Fibroblast of skin of abdomen (primary cell): ENCODE measurements at regions not wholly inside any gene's neighbourhood (a gene's known extent, or its start where the extent isn't known, plus 50 kb on each side); places are given as distances from the start of the nearest gene placed in this dataset.

ENCODE experiments used
- DNase-seq: peaks from one replicate; pipeline ENCODE4 v3.0.0-alpha.2; 2013

GRCh38 chr10:47237316-47238260 lies 62.4 kb upstream of the GDF10 start:
- no peak for DNase-seq

DNA sequence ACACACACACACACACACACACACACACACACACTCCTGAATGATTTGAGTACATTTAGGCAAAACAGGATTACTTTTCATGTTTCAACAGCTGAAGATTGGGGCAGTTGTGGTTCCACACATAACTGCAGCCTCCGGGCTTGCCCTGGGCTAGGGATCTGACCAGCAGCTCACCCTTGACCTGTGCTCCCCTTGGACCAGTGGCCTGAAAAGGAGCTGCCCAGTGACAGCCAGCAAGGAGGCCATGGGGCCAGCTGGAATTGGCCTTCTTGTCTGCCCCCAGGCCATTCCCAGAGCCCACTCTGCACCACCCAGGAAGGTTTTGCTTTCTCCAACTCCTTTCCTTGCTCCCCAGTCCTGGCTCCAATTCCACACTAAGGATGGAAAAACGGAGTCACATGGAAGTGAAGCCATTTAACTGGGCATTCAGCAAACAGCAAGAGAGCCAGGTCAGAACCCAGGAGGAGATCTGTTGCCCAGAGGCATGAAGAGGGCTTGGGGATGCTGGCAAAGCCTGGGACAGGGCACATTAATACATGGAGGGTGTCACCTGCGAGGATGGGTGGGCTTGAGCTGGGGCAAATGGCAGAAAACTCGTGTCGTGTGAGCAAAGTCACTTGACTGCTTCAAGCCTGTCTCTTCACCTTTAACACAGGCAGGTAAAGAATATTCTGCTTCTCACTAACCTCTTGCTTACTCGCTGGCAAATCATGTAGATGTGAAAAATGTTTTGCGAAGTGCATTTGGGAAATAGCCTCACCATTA lies 61.5 kb upstream of the GDF10 start:
- DNase-seq: no peak

DNA sequence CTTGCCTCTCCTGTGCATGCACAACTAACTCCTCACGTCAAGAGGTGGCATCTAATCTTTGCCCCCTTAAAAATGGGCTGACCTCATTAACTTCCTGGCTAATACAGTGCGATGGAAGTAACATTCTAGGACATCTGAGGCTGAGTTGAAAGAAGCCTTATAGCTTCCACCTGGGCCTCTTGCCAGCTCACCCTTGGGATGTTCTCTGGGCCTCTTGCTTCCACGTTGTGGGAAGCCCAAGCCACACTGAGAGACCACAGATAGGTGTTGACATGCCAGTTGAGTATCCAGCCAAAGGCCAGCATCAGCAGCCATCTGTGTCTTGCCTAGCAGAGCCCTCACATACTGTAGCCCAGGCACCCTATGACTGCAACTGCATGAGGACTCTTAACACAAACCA lies 60.8 kb upstream of the GDF10 start:
- no peak for DNase-seq

- no peak for DNase-seq
Measured at GRCh38 chr10:47240173-47240572, 59.8 kb upstream of the GDF10 start.

- no peak for DNase-seq
Measured at GRCh38 chr10:47241256-47241655, 58.7 kb upstream of the GDF10 start.

DNA sequence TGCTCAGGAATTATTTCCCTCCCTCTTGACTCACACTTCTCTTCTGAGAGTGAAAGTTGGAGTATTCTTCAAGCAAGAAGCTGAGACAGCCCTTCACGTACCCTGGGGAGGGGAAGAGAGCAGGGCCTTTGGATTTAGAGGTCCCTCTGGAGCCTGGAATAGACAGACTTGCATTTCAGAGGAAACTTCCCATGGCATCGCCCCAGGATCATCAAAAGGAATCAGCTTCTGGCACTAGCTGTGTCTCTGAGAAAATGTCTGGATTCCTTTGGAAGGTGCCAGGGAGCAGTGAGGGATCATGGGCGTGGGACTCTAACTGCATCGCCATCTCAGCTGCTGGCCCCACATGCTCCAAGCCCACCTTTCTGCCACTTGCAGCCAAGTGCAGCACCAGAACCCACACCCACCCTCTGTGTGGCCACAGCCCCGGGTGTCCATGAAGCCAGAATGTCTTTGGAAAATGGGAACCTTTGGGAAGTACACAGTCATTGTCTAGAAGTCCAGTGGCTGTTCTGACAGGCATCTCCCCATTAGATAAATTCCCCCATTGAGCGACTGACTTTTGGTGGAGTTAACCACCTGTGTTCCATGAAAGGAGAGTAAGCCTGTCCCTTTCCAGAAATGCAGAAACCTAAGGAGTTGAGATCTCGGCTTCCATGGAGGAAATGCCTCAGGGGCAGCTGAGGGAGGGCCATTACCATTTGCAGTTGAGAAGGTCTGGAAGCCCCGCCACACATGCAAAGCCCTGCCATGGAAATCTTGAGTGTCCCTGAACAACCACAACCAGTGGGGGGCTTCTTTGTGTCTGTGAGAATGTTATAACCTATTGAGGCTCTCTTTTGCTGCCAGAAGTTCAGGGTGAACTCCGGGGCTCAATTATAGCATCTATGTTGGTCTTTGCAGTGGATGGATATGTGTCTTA lies 57.8 kb upstream of the GDF10 start:
- no peak for DNase-seq

DNA sequence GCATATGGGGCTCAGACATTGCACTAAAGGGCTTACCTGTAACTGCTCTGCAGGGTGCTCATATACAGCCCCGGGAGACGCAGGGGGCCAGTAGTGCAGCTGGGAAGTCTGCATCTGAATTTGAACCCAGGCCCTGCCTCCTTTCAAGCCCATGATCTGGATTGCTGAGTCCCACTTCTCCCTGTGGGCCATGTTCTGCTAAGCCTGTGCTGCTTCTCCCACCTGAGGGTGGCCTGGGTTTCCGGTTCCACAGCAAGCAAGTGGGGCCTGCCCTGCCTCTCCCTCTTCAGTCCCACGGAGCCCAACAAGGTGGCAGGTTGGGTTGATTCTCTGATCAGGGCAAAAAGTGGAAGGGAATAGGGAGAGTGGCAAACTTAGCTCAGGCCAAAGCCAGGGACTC lies 56.6 kb upstream of the GDF10 start:
- DNase-seq: no peak

DNA sequence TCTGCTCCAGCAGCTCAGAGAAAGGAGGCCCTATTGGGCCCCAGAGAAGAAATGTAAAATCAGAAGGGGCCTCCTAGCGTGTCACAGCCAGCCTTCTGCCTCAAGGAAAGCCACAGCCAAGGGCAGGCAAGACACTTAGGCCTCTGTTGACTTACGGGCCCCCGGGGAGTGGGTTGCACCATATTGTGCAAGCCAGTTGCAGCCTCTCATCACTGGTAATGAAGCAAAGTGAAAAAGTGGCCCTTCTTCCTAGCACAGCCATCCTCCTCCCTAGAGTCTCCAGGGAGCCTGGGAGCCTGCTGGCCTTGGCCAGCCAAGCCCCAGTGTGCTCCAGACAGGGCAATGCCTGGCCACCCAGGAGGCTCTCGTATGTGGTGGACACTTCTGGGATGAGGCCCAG lies 56.2 kb upstream of the GDF10 start:
- no peak for DNase-seq

DNA sequence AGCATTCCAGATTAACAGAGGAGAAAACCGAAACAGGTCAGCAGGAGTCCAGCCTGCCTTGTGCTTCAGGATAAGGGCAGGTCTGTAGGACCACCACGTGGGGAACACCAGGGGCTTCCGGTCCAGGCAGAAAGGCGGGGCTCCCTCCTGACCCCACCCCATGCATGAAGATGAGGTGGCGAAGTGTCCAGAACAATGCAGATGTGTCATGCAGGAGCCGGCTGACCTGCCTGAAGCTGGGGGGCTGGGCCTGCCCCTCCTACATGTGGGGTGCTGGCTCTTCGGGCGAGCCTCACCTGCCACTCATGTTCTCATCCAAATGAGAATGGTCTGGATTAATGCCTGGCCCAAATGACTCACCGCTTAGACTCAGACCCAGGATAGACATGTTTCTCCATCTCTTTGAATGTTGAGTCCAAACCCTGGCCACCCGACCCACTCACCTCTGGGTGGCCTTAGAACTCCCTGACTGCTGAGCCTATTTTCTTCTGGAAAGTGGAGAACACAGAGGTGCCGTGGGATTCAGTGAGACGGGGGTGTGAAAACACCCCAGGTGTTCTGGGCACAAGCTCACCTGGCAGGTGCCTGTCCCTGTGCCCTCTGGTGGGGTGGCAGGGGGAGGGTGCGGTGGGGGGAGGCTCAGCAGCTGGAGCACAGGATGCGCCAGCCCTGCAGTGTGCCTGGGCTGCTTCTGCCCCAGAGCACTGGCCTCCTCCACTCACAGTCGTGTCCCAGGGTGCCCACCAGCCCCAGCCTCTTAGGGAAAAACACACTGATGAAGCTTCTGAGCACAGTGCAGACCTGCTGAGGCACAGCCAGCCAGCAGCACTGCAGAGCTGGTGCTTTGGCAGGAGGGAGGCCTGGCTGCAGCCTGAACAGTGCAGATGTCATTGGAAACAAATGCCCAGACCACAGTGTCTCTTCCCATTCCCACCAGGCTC lies 55.2 kb upstream of the GDF10 start:
- DNase-seq: no peak

- no peak for DNase-seq
Measured at GRCh38 chr10:47245731-47246350, 54.2 kb upstream of the GDF10 start.

GRCh38 chr10:47246406-47247147 lies 53.4 kb upstream of the GDF10 start:
- DNase-seq: no peak

DNA sequence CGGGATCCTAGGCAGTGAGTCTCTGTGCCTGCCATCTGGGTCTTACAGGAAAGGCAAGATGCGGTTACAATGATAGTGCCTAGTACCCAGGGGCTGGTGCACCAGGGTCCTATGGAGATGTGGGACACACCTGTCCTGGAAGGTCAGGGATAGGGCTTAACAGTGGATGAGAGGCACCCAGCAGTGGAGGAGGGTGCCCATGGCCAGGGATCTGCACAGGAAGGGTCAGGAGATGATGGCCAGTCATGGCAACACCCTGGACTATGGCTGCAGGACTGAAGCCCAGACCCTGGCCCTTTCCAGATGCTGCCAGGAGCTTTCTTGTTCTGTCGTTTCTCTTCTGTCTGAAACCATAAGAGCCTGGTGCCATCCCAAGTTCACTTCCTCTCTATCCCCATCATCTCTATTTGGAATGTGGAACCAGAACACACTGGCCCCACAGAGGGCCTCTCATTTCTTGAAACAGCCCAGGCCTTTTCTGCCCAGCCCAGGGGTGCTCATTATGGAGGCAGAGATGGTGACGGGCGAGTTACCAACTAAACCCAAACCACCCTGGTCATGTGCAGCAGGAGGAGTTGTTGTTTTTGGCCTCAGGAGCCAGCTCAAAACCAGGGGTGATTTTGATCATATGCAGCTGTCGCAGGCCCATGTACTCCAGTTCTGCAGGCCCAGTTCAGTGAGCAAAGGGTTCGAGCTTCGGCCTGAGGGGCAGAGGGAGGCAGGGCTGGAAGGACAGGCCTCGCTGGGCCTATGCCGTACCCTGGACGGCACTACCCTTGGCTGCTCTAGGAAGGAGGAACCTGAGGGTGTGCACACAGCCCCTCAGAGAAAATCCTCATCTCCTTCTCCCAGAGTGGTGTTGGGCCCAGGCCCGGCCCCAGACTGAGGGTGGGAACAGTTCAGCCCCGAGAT lies 52.6 kb upstream of the GDF10 start:
- no peak for DNase-seq

DNA sequence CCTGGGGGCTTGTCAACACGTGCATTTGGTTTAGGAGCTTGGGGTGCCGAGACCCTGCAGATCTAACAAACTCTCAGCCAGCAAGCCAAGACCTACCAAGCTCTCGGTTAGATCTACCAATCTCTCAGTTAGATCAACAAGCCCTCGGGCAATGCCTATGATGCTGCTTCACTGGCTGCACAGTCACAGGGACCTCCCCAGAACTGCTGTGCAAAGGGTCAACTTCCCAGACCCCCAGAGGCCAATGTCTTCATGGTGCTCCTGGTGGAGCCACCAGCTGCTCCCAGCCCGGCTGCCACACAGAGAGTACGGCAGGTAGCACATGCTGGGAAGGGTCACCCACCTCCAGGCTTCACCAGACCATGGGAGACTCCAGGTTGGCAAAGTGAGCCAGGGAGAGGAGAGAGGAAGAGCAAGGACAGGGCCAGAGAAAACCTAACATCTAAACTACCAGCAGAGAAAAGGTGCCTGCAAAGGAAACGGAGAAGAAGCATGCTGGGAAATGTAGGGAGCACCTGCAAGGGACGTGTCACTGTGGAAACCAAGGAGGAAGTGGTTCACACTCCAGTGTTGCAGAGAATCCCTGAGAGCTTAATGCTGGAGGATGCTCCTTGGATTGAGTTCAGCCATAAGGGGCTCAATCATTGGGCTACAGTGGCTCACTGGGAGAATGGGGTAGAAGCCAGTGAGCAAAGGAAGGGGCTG lies 51.5 kb upstream of the GDF10 start:
- no peak for DNase-seq

DNA sequence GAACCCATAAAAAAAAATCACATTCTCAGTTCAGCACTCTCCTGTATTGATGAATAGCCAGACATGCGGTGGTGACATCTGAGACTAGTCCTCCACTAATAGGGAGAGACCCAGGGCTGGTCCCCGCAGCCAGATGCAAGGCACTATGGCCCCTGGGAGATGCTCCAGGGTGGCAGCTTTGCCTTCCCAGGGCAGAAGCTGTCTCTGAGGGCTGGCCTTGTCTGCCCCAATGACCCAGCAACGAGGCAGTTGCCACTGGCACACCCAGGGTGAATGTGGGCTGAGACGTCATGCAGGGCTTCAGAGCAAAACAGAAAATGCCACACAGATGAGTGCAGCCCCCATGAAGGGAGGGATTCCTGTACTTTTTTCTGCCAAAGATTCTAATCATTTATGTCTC lies 50.1 kb upstream of the GDF10 start:
- DNase-seq: no peak
